ENCODE measurements at regions not wholly inside any gene's neighbourhood (a gene's known extent, or its start where the extent isn't known, plus 50 kb on each side); places are given as distances from the start of the nearest gene placed in this dataset.

DNA sequence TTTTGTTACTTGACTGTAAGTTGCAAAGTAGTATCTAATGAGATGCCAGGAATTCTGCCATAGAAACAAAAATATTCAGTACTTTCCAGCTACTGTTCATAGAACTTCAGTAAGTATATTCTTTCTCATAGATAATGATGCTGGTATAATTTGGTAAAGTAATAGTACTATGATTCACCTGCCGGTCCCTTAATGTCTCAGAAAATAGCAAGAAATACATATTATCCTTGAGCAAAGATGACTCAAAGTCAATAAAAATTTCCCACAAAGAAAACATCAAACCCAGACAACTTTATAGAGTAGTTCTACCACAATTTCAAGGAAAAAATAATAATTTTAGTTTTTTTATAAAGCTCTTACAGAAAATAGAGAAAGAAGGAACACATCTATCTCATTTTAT lies 105.4 kb downstream of the EPDR1 start:
- no peak overlapping the region for H3T11ph ChIP-seq (ENCODE audit: low read length)
- H3K14ac ChIP-seq (ENCODE audit: insufficient read depth, low read length): no peak overlapping the region
- no peak overlapping the region for H3K27ac ChIP-seq (ENCODE audit: insufficient read length, low read depth, low read length)
- no peaks in the 10 kb centered on the region for H3K9me3 ChIP-seq (ENCODE audit: control insufficient read depth, low read depth, low read length)
- no peak for DNase-seq
- no peaks in the 10 kb centered on the region for H3K79me1 ChIP-seq (ENCODE audit: insufficient read depth, low read depth, low read length, poor library complexity, severe bottlenecking)
- no CpG with 5 or more reads among the region's 1 CpG for WGBS (ENCODE audit: extremely low coverage, insufficient read length, low lambda C conversion rate)
- no peak overlapping the region for H3K23ac ChIP-seq (ENCODE audit: insufficient read length, low read depth, low read length)
- Mint-ChIP-seq H3K27me3 (ENCODE audit: low read depth) (no peaks in the 10 kb centered on the region), H3K9me3 (no peaks in the 10 kb centered on the region), H3K36me3 (ENCODE audit: insufficient read depth in 1 of 3, low read depth in 3 of 3) (no peaks in the 10 kb centered on the region), H3K27ac (no peak overlapping the region), H3K4me3 (no peak overlapping the region), H3K4me1 (peaks cover 0 to under 1% of the 10 kb centered on the region in 2 experiments; a peak in 2 of 4 replicates)
- no peak overlapping the region for H4K5ac ChIP-seq (ENCODE audit: insufficient read length, low read depth, low read length)
- H3K4me1 ChIP-seq (ENCODE audit: insufficient read depth, low read length): no peaks in the 10 kb centered on the region
- no peak overlapping the region for H2BK12ac ChIP-seq (ENCODE audit: insufficient read length, low read depth, low read length)
- H3K79me2 ChIP-seq (ENCODE audit: insufficient read depth, low read length): no peaks in the 10 kb centered on the region
- no peaks in the 10 kb centered on the region for H3K27me3 ChIP-seq (ENCODE audit: insufficient read depth, low read length)
- no peak overlapping the region for H3K56ac ChIP-seq (ENCODE audit: insufficient read length, low read depth, low read length)
- no peak overlapping the region for H4K8ac ChIP-seq (replicated peaks; ENCODE audit: insufficient read length, low read depth, low read length)
- H2BK120ac ChIP-seq (ENCODE audit: low read depth, low read length, poor library complexity, severe bottlenecking): no peak overlapping the region
- H3K4ac ChIP-seq (ENCODE audit: low read depth, low read length): no peak overlapping the region
- H2AFZ ChIP-seq (ENCODE audit: low read length): no peak overlapping the region
- no peak overlapping the region for H2BK15ac ChIP-seq (ENCODE audit: low read depth, low read length)
- H2AK5ac ChIP-seq (ENCODE audit: insufficient read length, low read length): no peak overlapping the region
- H2BK5ac ChIP-seq (ENCODE audit: insufficient read length, low read length): no peak overlapping the region
- H3K4me2 ChIP-seq (ENCODE audit: insufficient read depth, insufficient read length, low read length): no peak overlapping the region
- no peak overlapping the region for H2BK20ac ChIP-seq (ENCODE audit: low read depth, low read length, poor library complexity, severe bottlenecking)
- TF ChIP-seq, protein P1, sequence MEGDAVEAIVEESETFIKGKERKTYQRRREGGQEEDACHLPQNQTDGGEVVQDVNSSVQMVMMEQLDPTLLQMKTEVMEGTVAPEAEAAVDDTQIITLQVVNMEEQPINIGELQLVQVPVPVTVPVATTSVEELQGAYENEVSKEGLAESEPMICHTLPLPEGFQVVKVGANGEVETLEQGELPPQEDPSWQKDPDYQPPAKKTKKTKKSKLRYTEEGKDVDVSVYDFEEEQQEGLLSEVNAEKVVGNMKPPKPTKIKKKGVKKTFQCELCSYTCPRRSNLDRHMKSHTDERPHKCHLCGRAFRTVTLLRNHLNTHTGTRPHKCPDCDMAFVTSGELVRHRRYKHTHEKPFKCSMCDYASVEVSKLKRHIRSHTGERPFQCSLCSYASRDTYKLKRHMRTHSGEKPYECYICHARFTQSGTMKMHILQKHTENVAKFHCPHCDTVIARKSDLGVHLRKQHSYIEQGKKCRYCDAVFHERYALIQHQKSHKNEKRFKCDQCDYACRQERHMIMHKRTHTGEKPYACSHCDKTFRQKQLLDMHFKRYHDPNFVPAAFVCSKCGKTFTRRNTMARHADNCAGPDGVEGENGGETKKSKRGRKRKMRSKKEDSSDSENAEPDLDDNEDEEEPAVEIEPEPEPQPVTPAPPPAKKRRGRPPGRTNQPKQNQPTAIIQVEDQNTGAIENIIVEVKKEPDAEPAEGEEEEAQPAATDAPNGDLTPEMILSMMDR (conservative IDR thresholded peaks at IDR 0.05): no peak
- no peak overlapping the region for H4K91ac ChIP-seq (ENCODE audit: insufficient read length, low read depth, low read length)
- no peak overlapping the region for H3K18ac ChIP-seq (ENCODE audit: insufficient read length, low read depth, low read length)
- H3K23me2 ChIP-seq (ENCODE audit: insufficient read length, low read depth, low read length, poor library complexity, severe bottlenecking): no peaks in the 10 kb centered on the region
- no peak overlapping the region for H3K9ac ChIP-seq (ENCODE audit: extremely low read depth, insufficient read length, low read length)
- H4K20me1 ChIP-seq (ENCODE audit: control insufficient read depth, insufficient read depth, insufficient read length): no peaks in the 10 kb centered on the region
